ENCODE measurements at regions not wholly inside any gene's neighbourhood (a gene's known extent, or its start where the extent isn't known, plus 50 kb on each side); places are given as distances from the start of the nearest gene placed in this dataset.
"Not testable (repeated sequence)": the region's sequence is repeated elsewhere in the genome, so short reads cannot be mapped to it uniquely, and the experiment has no call there.

GRCh38 chr2:23042216-23042906, 342.6 kb upstream of the KLHL29 start:
- H3K4me1 ChIP-seq (ENCODE audit: insufficient read depth) = no peaks in the 10 kb centered on the region
- 30 to 37% (median 36%) methylated on average over 7 of the region's 7 CpGs for WGBS, 3 donors
- H3K4me3 ChIP-seq = no peak overlapping the region
- H3K27ac ChIP-seq = no peak overlapping the region
- H3K9me3 ChIP-seq = no peaks in the 10 kb centered on the region
- H3K36me3 ChIP-seq = no peaks in the 10 kb centered on the region
- no peak for DNase-seq
- intact Hi-C loops (cut with DNase I) = no loop called here
- no peaks in the 10 kb centered on the region for H3K27me3 ChIP-seq
- TF ChIP-seq CTCF (IDR thresholded peaks at IDR 0.05) (no peak), POLR2A (IDR thresholded peaks at IDR 0.05) (no peak), EP300 (IDR thresholded peaks at IDR 0.05) (no peak)

GRCh38 chr2:23050388-23050787, 334.6 kb upstream of the KLHL29 start:
- H3K9me3 ChIP-seq = no peaks in the 10 kb centered on the region
- H3K4me3 ChIP-seq = no peak overlapping the region
- intact Hi-C loops (cut with DNase I) = no loop called here
- no peaks in the 10 kb centered on the region for H3K27me3 ChIP-seq
- no peak overlapping the region for H3K27ac ChIP-seq
- WGBS, 3 donors = 86 to 93% (median 91%) methylated on average over 2 of the region's 2 CpGs
- no peak for DNase-seq
- no peaks in the 10 kb centered on the region for H3K4me1 ChIP-seq (ENCODE audit: insufficient read depth)
- H3K36me3 ChIP-seq = no peaks in the 10 kb centered on the region
- TF ChIP-seq CTCF (IDR thresholded peaks at IDR 0.05) (no peak), POLR2A (IDR thresholded peaks at IDR 0.05) (no peak), EP300 (IDR thresholded peaks at IDR 0.05) (no peak)

GRCh38 chr2:23053601-23054000, 331.4 kb upstream of the KLHL29 start:
- intact Hi-C loops (cut with DNase I) = no loop called here
- Histone ChIP-seq H3K27me3 (no peaks in the 10 kb centered on the region), H3K4me1 (ENCODE audit: insufficient read depth) (no peaks in the 10 kb centered on the region), H3K27ac (no peak overlapping the region), H3K4me3 (no peak overlapping the region), H3K9me3 (no peaks in the 10 kb centered on the region), H3K36me3 (no peaks in the 10 kb centered on the region)
- TF ChIP-seq CTCF (IDR thresholded peaks at IDR 0.05) = no peak
- no peak for TF ChIP-seq POLR2A (IDR thresholded peaks at IDR 0.05)
- no peak for TF ChIP-seq EP300 (IDR thresholded peaks at IDR 0.05)
- 69 to 79% (median 71%) methylated on average over 2 of the region's 2 CpGs for WGBS, 3 donors
- DNase-seq = no peak

- Histone ChIP-seq H3K4me3 (no peak overlapping the region), H3K36me3 (no peaks in the 10 kb centered on the region), H3K27me3 (no peaks in the 10 kb centered on the region), H3K27ac (no peak overlapping the region), H3K4me1 (ENCODE audit: insufficient read depth) (no peaks in the 10 kb centered on the region), H3K9me3 (no peaks in the 10 kb centered on the region)
- DNase-seq = no peak
- TF ChIP-seq POLR2A (IDR thresholded peaks at IDR 0.05) = no peak
- no peak for TF ChIP-seq CTCF (IDR thresholded peaks at IDR 0.05)
- TF ChIP-seq EP300 (IDR thresholded peaks at IDR 0.05) = no peak
- intact Hi-C loops (cut with DNase I) = no loop called here
- WGBS, 3 donors = 69 to 83% (median 83%) methylated on average over 4 of the region's 4 CpGs
Observed at GRCh38 chr2:23055251-23055650, 329.7 kb upstream of the KLHL29 start.

- H3K27ac ChIP-seq; H3K4me3 ChIP-seq; intact Hi-C loops (cut with DNase I); H3K4me1 ChIP-seq (ENCODE audit: insufficient read depth); H3K9me3 ChIP-seq; H3K27me3 ChIP-seq; H3K36me3 ChIP-seq; DNase-seq: not testable (repeated sequence)
- WGBS, 3 donors = 80 to 88% (median 85%) methylated on average over 4 of the region's 4 CpGs
Observed at GRCh38 chr2:23056846-23057245, 328.1 kb upstream of the KLHL29 start.

All from ovary (tissue), 7 donors.